ENCODE measurements at regions not wholly inside any gene's neighbourhood (a gene's known extent, or its start where the extent isn't known, plus 50 kb on each side); places are given as distances from the start of the nearest gene placed in this dataset.

- CTCF ChIA-PET = no interaction called here
Measured at GRCh38 chr20:51269671-51270070, 246.8 kb upstream of the KCNG1 start.

GRCh38 chr20:51267679-51268078 lies 244.8 kb upstream of the KCNG1 start:
- Mint-ChIP-seq H3K4me1 (ENCODE audit: low read depth) (no peaks in the 10 kb centered on the region), H3K36me3 (ENCODE audit: low read depth) (no peaks in the 10 kb centered on the region), H3K27ac (no peak overlapping the region), H3K4me3 (no peak overlapping the region), H3K9me3 (peaks cover 5% of the 10 kb centered on the region), H3K27me3 (peaks cover 31% of the 10 kb centered on the region)
- no peaks in the 10 kb centered on the region for H3K36me3 ChIP-seq (ENCODE audit: insufficient read depth, low read length)
- ATAC-seq (ENCODE audit: poor library complexity) (no peak), DNase-seq (no peak)
- peaks cover 7 to 17% of the 10 kb centered on the region in 2 experiments for H3K9me3 ChIP-seq (ENCODE audit: control insufficient read depth in 1 of 2, insufficient read depth in 1 of 2, low read length in 2 of 2)
- H3K27me3 ChIP-seq (ENCODE audit: control insufficient read depth in 1 of 2, insufficient read depth in 2 of 2, low read length in 2 of 2) = peaks cover 4 to 6% of the 10 kb centered on the region in 2 experiments
- CTCF ChIA-PET = no interaction called here
- intact Hi-C loops (cut with DNase I, micrococcal nuclease) = no loop called here
- H3K4me3 ChIP-seq (ENCODE audit: low read length) = no peak overlapping the region
- no peak overlapping the region for H3K27ac ChIP-seq (ENCODE audit: low read depth in 1 of 2, low read length in 2 of 2)
- H3K4me1 ChIP-seq (ENCODE audit: insufficient read depth, low read length) = no peaks in the 10 kb centered on the region
- POLR2A ChIA-PET = no interaction called here
- TF ChIP-seq CTCF (IDR thresholded peaks at IDR 0.05) = no peak

More at GRCh38 chr20:51269671-51270070, 246.8 kb upstream of the KCNG1 start:
- H3K4me3 Mint-ChIP-seq = no peak overlapping the region
- H3K36me3 Mint-ChIP-seq (ENCODE audit: low read depth) = no peaks in the 10 kb centered on the region
- Histone ChIP-seq H3K4me1 (ENCODE audit: insufficient read depth, low read length) (no peaks in the 10 kb centered on the region), H3K9me3 (ENCODE audit: control insufficient read depth in 1 of 2, insufficient read depth in 1 of 2, low read length in 2 of 2) (peaks cover 7 to 17% of the 10 kb centered on the region in 2 experiments), H3K27ac (ENCODE audit: low read depth in 1 of 2, low read length in 2 of 2) (no peak overlapping the region), H3K27me3 (ENCODE audit: control insufficient read depth in 1 of 2, insufficient read depth in 2 of 2, low read length in 2 of 2) (peaks cover 4 to 8% of the 10 kb centered on the region in 2 experiments), H3K4me3 (ENCODE audit: low read length) (no peak overlapping the region), H3K36me3 (ENCODE audit: insufficient read depth, low read length) (no peaks in the 10 kb centered on the region)
- no peaks in the 10 kb centered on the region for H3K4me1 Mint-ChIP-seq (ENCODE audit: low read depth)
- H3K27ac Mint-ChIP-seq = no peak overlapping the region
- no peak for ATAC-seq (ENCODE audit: poor library complexity)
- POLR2A ChIA-PET = no interaction called here
- DNase-seq = no peak
- TF ChIP-seq CTCF (IDR thresholded peaks at IDR 0.05) = no peak
- peaks cover 45% of the 10 kb centered on the region for H3K27me3 Mint-ChIP-seq
- H3K9me3 Mint-ChIP-seq = peaks cover 5% of the 10 kb centered on the region
- intact Hi-C loops (cut with DNase I, micrococcal nuclease) = no loop called here

GRCh38 chr20:51266353-51266752 lies 243.4 kb upstream of the KCNG1 start:
- no peak for TF ChIP-seq CTCF (IDR thresholded peaks at IDR 0.05)
- Histone ChIP-seq H3K36me3 (ENCODE audit: insufficient read depth, low read length) (no peaks in the 10 kb centered on the region), H3K4me3 (ENCODE audit: low read length) (no peak overlapping the region), H3K9me3 (ENCODE audit: control insufficient read depth in 1 of 2, insufficient read depth in 1 of 2, low read length in 2 of 2) (peaks cover 7 to 17% of the 10 kb centered on the region in 2 experiments), H3K4me1 (ENCODE audit: insufficient read depth, low read length) (no peaks in the 10 kb centered on the region), H3K27me3 (ENCODE audit: control insufficient read depth in 1 of 2, insufficient read depth in 2 of 2, low read length in 2 of 2) (peaks cover 4% of the 10 kb centered on the region in 2 experiments), H3K27ac (ENCODE audit: low read depth in 1 of 2, low read length in 2 of 2) (no peak overlapping the region)
- intact Hi-C loops (cut with DNase I, micrococcal nuclease) = no loop called here
- no peaks in the 10 kb centered on the region for H3K4me1 Mint-ChIP-seq (ENCODE audit: low read depth)
- no peaks in the 10 kb centered on the region for H3K36me3 Mint-ChIP-seq (ENCODE audit: low read depth)
- DNase-seq = no peak
- H3K9me3 Mint-ChIP-seq = peaks cover 5% of the 10 kb centered on the region
- no peak overlapping the region for H3K4me3 Mint-ChIP-seq
- H3K27ac Mint-ChIP-seq = no peak overlapping the region
- POLR2A ChIA-PET = no interaction called here
- no peak for ATAC-seq (ENCODE audit: poor library complexity)
- CTCF ChIA-PET = no interaction called here
- H3K27me3 Mint-ChIP-seq = peaks cover 22% of the 10 kb centered on the region
